Muscle layer of colon (tissue), 2 donors: ENCODE measurements at regions not wholly inside any gene's neighbourhood (a gene's known extent, or its start where the extent isn't known, plus 50 kb on each side); places are given as distances from the start of the nearest gene placed in this dataset.

Source experiments
- H3K27ac ChIP-seq: one replicate; pipeline ENCODE4 v1.7.0; 2013; ENCODE audit warnings: low read depth, mild to moderate bottlenecking, low read length, moderate library complexity
- H3K27me3 ChIP-seq, 2 donors: one replicate each; pipeline ENCODE4 v1.7.0; 2013; ENCODE audit warnings: low read length in 2 of 2, mild to moderate bottlenecking in 2 of 2; ENCODE audit not compliant: insufficient read depth in 2 of 2, control insufficient read depth in 1 of 2
- H3K36me3 ChIP-seq: one replicate; pipeline ENCODE4 v1.7.0; 2013; ENCODE audit warnings: mild to moderate bottlenecking, low read length; ENCODE audit not compliant: insufficient read depth
- H3K4me1 ChIP-seq: one replicate; pipeline ENCODE4 v1.7.0; 2013; ENCODE audit warnings: mild to moderate bottlenecking, low read length; ENCODE audit not compliant: insufficient read depth
- H3K4me3 ChIP-seq, 2 donors: one replicate each; pipeline ENCODE4 v1.7.0; 2013; ENCODE audit warnings: low read length in 2 of 2, low read depth in 1 of 2, mild to moderate bottlenecking in 1 of 2, moderate library complexity in 1 of 2
- H3K9ac ChIP-seq: one replicate; pipeline ENCODE4 v1.7.0; 2013; ENCODE audit warnings: low read length
- H3K9me3 ChIP-seq: one replicate; pipeline ENCODE4 v1.7.0; 2013; ENCODE audit warnings: mild to moderate bottlenecking, low read length
- donor health status: abdominal sarcoma.
- donor health status: Adenocarcinoma of cecum.

- Histone ChIP-seq H3K9ac (no peak overlapping the region), H3K36me3 (no peaks in the 10 kb centered on the region), H3K4me3 (no peak overlapping the region), H3K9me3 (no peaks in the 10 kb centered on the region), H3K27ac (no peak overlapping the region), H3K27me3 (peaks cover 0 to 3% of the 10 kb centered on the region in 2 donors), H3K4me1 (no peaks in the 10 kb centered on the region)
Observed at GRCh38 chr3:64450396-64450956, 225.2 kb upstream of the PRICKLE2 start.

GRCh38 chr3:64449026-64449425 lies 223.8 kb upstream of the PRICKLE2 start:
- no peaks in the 10 kb centered on the region for H3K36me3 ChIP-seq
- peaks cover 8% of the 10 kb centered on the region for H3K4me1 ChIP-seq
- no peaks in the 10 kb centered on the region for H3K9me3 ChIP-seq
- no peak overlapping the region for H3K9ac ChIP-seq
- peaks cover 8 to 16% of the 10 kb centered on the region in 2 donors for H3K27me3 ChIP-seq
- H3K27ac ChIP-seq, result no peak overlapping the region
- H3K4me3 ChIP-seq, result no peak overlapping the region

GRCh38 chr3:64445944-64446300 lies 220.7 kb upstream of the PRICKLE2 start:
- Histone ChIP-seq H3K9me3 (no peaks in the 10 kb centered on the region), H3K4me3 (no peak overlapping the region), H3K4me1 (peaks cover 8% of the 10 kb centered on the region), H3K9ac (no peak overlapping the region), H3K27me3 (peaks cover 8 to 30% of the 10 kb centered on the region in 2 donors), H3K36me3 (no peaks in the 10 kb centered on the region), H3K27ac (no peak overlapping the region)

GRCh38 chr3:64445109-64445943 lies 220.1 kb upstream of the PRICKLE2 start:
- Histone ChIP-seq H3K27me3 (peaks cover 8 to 30% of the 10 kb centered on the region in 2 donors), H3K4me1 (peaks cover 8% of the 10 kb centered on the region), H3K9ac (no peak overlapping the region), H3K36me3 (no peaks in the 10 kb centered on the region), H3K4me3 (peak overlapping the region in 1 of 2 donors; percentile 50), H3K27ac (no peak overlapping the region), H3K9me3 (no peaks in the 10 kb centered on the region)

GRCh38 chr3:64444490-64445108 lies 219.3 kb upstream of the PRICKLE2 start:
- H3K36me3 ChIP-seq, result no peaks in the 10 kb centered on the region
- H3K4me3 ChIP-seq, result peak overlapping the region in 1 of 2 donors; percentile 50
- H3K27me3 ChIP-seq, result peaks cover 8 to 30% of the 10 kb centered on the region in 2 donors
- H3K9me3 ChIP-seq, result no peaks in the 10 kb centered on the region
- H3K27ac ChIP-seq, result no peak overlapping the region
- peaks cover 8% of the 10 kb centered on the region for H3K4me1 ChIP-seq
- H3K9ac ChIP-seq, result no peak overlapping the region

- no peaks in the 10 kb centered on the region for H3K9me3 ChIP-seq
- H3K4me3 ChIP-seq, result no peak overlapping the region
- no peak overlapping the region for H3K27ac ChIP-seq
- no peak overlapping the region for H3K9ac ChIP-seq
- H3K27me3 ChIP-seq, result peaks cover 12 to 30% of the 10 kb centered on the region in 2 donors
- H3K4me1 ChIP-seq, result peaks cover 9% of the 10 kb centered on the region
- H3K36me3 ChIP-seq, result no peaks in the 10 kb centered on the region
Observed at GRCh38 chr3:64443546-64444381, 218.5 kb upstream of the PRICKLE2 start.

GRCh38 chr3:64441861-64442260 lies 216.6 kb upstream of the PRICKLE2 start:
- Histone ChIP-seq H3K27me3 (peaks cover 12 to 30% of the 10 kb centered on the region in 2 donors), H3K27ac (no peak overlapping the region), H3K36me3 (no peaks in the 10 kb centered on the region), H3K4me1 (peaks cover 11% of the 10 kb centered on the region), H3K9me3 (no peaks in the 10 kb centered on the region), H3K9ac (no peak overlapping the region), H3K4me3 (no peak overlapping the region)

- H3K36me3 ChIP-seq, result no peaks in the 10 kb centered on the region
- peaks cover 12 to 27% of the 10 kb centered on the region in 2 donors for H3K27me3 ChIP-seq
- H3K4me1 ChIP-seq, result peaks cover 11% of the 10 kb centered on the region
- H3K9me3 ChIP-seq, result no peaks in the 10 kb centered on the region
- H3K27ac ChIP-seq, result no peak overlapping the region
- no peak overlapping the region for H3K4me3 ChIP-seq
- no peak overlapping the region for H3K9ac ChIP-seq
Observed at GRCh38 chr3:64440498-64440897, 215.2 kb upstream of the PRICKLE2 start.

- Histone ChIP-seq H3K4me3 (no peak overlapping the region), H3K9me3 (no peaks in the 10 kb centered on the region), H3K36me3 (no peaks in the 10 kb centered on the region), H3K4me1 (peaks cover 3% of the 10 kb centered on the region), H3K27me3 (peaks cover 4 to 12% of the 10 kb centered on the region in 2 donors), H3K27ac (no peak overlapping the region), H3K9ac (no peak overlapping the region)
Observed at GRCh38 chr3:64438812-64439211, 213.5 kb upstream of the PRICKLE2 start.

- H3K9me3 ChIP-seq, result no peaks in the 10 kb centered on the region
- peaks cover 3% of the 10 kb centered on the region for H3K4me1 ChIP-seq
- no peak overlapping the region for H3K4me3 ChIP-seq
- H3K27ac ChIP-seq, result no peak overlapping the region
- H3K27me3 ChIP-seq, result peaks cover 4 to 9% of the 10 kb centered on the region in 2 donors
- no peaks in the 10 kb centered on the region for H3K36me3 ChIP-seq
- H3K9ac ChIP-seq, result no peak overlapping the region
Observed at GRCh38 chr3:64438066-64438465, 212.8 kb upstream of the PRICKLE2 start.

- no peak overlapping the region for H3K9ac ChIP-seq
- H3K27ac ChIP-seq, result no peak overlapping the region
- peaks cover 3% of the 10 kb centered on the region for H3K4me1 ChIP-seq
- H3K27me3 ChIP-seq, result peaks cover 0 to 4% of the 10 kb centered on the region in 2 donors
- no peak overlapping the region for H3K4me3 ChIP-seq
- H3K9me3 ChIP-seq, result no peaks in the 10 kb centered on the region
- H3K36me3 ChIP-seq, result no peaks in the 10 kb centered on the region
Observed at GRCh38 chr3:64437131-64437530, 211.9 kb upstream of the PRICKLE2 start.
